Mesothelial cell of epicardium (in vitro differentiated cells): ENCODE measurements at regions not wholly inside any gene's neighbourhood (a gene's known extent, or its start where the extent isn't known, plus 50 kb on each side); places are given as distances from the start of the nearest gene placed in this dataset.

ENCODE experiments used
- DNase-seq, 2 experiments: peaks; one replicate each; pipeline ENCODE4 v3.0.0; 2021; ENCODE audit warnings: low spot score in 2 of 2; ENCODE audit not compliant: unreplicated experiment in 2 of 2
- H3K27ac Mint-ChIP-seq: 2 replicates; pipeline ENCODE4 v1.8.0; 2021; ENCODE audit warnings: mixed read lengths
- H3K27me3 Mint-ChIP-seq: 2 replicates; pipeline ENCODE4 v1.8.0; 2021; ENCODE audit warnings: low read depth, mixed read lengths
- H3K36me3 Mint-ChIP-seq: 2 replicates; pipeline ENCODE4 v1.8.0; 2021; ENCODE audit warnings: mixed read lengths
- H3K4me1 Mint-ChIP-seq: 2 replicates; pipeline ENCODE4 v1.8.0; 2021; ENCODE audit warnings: mixed read lengths
- H3K4me3 Mint-ChIP-seq: 2 replicates; pipeline ENCODE4 v1.8.0; 2021; ENCODE audit warnings: mild to moderate bottlenecking, moderate library complexity, mixed read lengths
- H3K9me3 Mint-ChIP-seq: 2 replicates; pipeline ENCODE4 v1.8.0; 2021; ENCODE audit warnings: mixed read lengths
- CTCF ChIP-seq: fragments of 200-600 bp; sonication (generic); IDR thresholded peaks from one replicate; pipeline ENCODE4 v1.5.0; 2021; ENCODE audit warnings: antibody characterized with exemption; ENCODE audit not compliant: unreplicated experiment

GRCh38 chr5:91500758-91501157 is 117.6 kb upstream of the ARRDC3 start:
- Mint-ChIP-seq H3K4me1 (peaks cover 18% of the 10 kb centered on the region), H3K27me3 (peaks cover 9% of the 10 kb centered on the region)
- TF ChIP-seq CTCF, result no peak

GRCh38 chr5:91499943-91500531 is 116.9 kb upstream of the ARRDC3 start:
- peaks cover 9% of the 10 kb centered on the region for H3K27me3 Mint-ChIP-seq
- peaks cover 18% of the 10 kb centered on the region for H3K4me1 Mint-ChIP-seq
- TF ChIP-seq CTCF, result peak; percentile 72
- no peak overlapping the region for H3K27ac Mint-ChIP-seq
- H3K4me3 Mint-ChIP-seq, result no peak overlapping the region
- no peaks in the 10 kb centered on the region for H3K9me3 Mint-ChIP-seq
- H3K36me3 Mint-ChIP-seq, result no peaks in the 10 kb centered on the region
- no peak for DNase-seq

More at GRCh38 chr5:91500758-91501157, 117.6 kb upstream of the ARRDC3 start:
- DNase-seq, result no peak
- Mint-ChIP-seq H3K36me3 (no peaks in the 10 kb centered on the region), H3K4me3 (no peak overlapping the region), H3K27ac (no peak overlapping the region), H3K9me3 (no peaks in the 10 kb centered on the region)

- DNase-seq, result no peak
- Mint-ChIP-seq H3K36me3 (no peaks in the 10 kb centered on the region), H3K4me3 (no peak overlapping the region)
These were observed 112.6 kb upstream of the ARRDC3 start for GRCh38 chr5:91495699-91496098.

GRCh38 chr5:91494447-91494996 is 111.4 kb upstream of the ARRDC3 start:
- Mint-ChIP-seq H3K27me3 (peaks cover 9% of the 10 kb centered on the region), H3K9me3 (no peaks in the 10 kb centered on the region), H3K27ac (no peak overlapping the region), H3K4me1 (no peaks in the 10 kb centered on the region), H3K36me3 (no peaks in the 10 kb centered on the region), H3K4me3 (no peak overlapping the region)
- no peak for TF ChIP-seq CTCF
- no peak for DNase-seq

More at GRCh38 chr5:91495699-91496098, 112.6 kb upstream of the ARRDC3 start:
- TF ChIP-seq CTCF, result no peak
- Mint-ChIP-seq H3K27me3 (peaks cover 9% of the 10 kb centered on the region), H3K27ac (no peak overlapping the region), H3K4me1 (peaks cover under 1% of the 10 kb centered on the region), H3K9me3 (no peaks in the 10 kb centered on the region)

GRCh38 chr5:91493086-91493485 is 110.0 kb upstream of the ARRDC3 start:
- TF ChIP-seq CTCF, result no peak
- Mint-ChIP-seq H3K27ac (no peak overlapping the region), H3K4me3 (no peak overlapping the region), H3K9me3 (peaks cover 4% of the 10 kb centered on the region), H3K27me3 (peaks cover 6% of the 10 kb centered on the region), H3K36me3 (no peaks in the 10 kb centered on the region), H3K4me1 (no peaks in the 10 kb centered on the region)
- no peak for DNase-seq
